ENCODE measurements at regions not wholly inside any gene's neighbourhood (a gene's known extent, or its start where the extent isn't known, plus 50 kb on each side); places are given as distances from the start of the nearest gene placed in this dataset.

DNA sequence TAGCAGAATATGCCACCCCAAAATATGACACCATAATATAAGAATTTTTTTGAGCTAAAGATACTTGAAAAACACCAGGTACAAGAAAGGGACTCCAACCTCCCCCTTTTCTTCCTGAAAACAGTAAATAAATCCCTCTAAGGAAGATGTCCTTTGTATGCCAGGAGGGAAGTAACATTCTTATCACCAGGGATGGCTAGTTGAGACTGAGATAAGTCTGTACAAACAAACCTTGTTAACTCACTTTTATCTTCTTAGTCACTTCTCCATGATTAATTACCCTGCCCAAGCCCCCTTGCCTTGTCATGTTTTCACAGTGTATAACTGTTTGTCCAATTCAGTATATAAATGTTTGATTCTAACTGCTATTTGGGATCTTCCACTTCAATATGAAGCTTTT, 888.0 kb downstream of the PCDH18 start:
- no peak for DNase-seq

DNA sequence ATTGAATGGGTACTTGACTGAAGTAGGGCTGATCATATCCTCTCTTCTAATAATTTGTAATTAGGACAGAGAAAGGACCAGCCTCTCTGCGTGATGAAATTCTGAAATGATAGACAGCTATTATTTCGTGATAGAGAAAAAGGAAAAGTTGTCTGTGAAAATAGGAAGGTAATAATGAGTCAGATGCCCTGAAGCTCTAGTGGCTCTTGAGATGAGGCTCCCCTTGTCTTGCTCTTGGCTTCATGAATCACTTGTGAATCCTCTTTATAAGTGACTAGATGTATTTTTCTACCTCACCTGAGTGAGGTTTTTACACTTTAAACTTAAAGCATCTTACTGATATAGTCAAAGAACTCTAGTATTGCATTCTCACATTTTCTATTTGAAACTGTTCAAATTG, 888.9 kb downstream of the PCDH18 start:
- no peak for DNase-seq

DNA sequence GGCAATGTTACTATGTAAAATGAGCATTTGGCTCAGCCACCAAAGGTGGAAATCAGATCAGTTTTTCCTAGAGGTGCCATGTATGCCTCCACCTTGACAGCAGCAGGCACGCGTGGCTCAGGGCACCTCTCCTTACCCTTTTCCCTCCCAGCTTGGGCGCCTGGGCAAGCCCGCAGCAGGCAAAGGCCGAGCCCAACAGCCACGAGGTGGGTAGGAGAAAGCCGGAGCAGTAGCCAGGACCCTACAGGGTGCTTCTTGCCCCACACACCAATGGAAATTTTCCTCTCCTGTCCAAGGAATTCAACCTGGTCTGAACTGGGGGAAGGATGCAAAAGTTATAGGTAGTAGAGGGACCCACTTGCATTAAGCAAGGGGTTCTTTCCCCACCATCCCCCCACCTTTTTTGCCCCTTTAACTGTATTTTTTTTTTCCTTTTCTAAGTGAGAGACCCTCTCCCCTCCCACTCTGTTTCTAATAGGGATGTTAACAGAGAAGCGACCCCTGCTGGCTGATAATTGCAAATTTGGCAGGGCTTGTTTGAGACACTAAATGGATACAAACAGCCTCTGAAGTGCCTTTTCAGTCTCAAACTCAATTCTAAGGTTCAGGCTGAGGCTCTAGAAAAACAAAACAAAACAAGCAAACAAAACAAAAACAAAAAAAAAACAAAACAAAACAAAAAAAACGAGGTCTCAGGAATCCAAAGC, 895.1 kb downstream of the PCDH18 start:
- no peak for DNase-seq

DNA sequence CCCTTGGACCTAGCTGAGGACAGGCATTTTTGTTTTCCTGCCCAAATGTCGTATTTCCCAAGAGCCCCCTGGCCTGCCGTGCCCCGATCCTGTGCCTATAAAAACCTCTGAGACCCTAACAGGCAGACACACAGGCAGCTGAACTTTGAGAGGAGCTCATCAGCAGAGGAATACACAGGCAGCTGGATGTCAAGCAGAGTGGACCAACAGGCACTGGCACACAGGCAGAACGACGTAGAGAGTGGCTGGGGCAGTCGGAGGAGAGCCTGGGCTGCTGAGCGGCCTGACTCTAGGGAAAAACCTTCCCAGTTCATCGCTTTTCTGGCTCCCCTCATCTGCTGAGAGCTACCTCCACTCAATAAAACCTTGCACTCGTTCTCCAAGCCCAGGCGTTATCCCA, 896.1 kb downstream of the PCDH18 start:
- no peak for DNase-seq

DNA sequence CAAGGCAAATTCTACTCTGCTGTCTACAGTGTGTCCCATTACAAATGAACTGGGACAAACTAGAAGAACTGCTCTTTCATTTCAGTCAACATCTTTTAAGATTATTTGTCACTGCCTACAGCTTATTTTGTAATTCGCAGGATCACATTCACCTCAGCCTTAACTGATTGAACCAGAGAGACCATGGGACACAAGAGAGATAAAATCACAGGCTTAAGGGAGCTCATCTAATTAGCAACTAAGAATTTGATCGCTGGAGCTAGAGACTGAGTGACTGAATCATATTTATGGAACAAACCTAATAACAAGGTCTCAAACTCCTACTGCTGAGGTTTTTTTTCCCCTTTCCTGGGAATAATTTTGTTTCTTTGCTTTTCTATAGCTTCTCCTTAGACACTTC, 898.2 kb downstream of the PCDH18 start:
- no peak for DNase-seq

DNA sequence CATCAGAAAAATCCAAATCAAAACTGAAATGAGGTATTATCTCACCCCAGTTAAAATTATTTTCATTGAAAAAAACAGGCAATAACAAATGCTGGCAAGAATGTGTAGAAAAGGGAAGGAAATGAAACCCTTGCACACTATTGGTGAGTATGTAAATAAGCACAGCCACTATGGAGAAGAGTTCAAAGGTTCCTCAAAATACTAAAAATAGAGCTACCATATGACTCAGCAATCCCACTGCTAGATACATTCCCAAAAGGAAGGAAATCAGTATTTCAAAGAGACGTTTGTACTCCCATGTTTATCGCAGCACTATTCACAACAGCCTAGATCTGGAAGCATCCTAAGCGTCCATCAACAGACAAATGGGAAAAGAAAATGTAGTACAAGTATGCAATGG, 932.4 kb downstream of the PCDH18 start:
- DNase-seq, result no peak

DNA sequence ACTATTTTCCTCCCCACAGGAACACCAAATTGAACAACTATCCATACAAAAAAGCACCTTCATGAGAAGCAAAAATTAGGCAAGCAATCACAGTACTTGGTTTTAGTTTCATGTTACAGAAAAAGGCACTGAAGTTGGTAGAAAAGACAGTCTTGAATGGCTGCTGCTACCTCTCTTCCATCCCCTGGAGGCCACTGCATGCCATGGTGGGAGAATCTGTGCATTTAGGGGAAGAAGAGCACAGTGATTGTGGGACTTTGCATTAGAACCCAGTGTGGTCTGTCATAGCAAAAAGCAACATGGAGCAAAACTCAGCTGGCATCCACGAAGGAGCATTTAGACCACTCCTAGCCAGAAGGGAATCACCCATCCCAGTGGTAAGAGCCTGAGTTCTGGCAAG, 941.9 kb downstream of the PCDH18 start:
- no peak for DNase-seq

DNA sequence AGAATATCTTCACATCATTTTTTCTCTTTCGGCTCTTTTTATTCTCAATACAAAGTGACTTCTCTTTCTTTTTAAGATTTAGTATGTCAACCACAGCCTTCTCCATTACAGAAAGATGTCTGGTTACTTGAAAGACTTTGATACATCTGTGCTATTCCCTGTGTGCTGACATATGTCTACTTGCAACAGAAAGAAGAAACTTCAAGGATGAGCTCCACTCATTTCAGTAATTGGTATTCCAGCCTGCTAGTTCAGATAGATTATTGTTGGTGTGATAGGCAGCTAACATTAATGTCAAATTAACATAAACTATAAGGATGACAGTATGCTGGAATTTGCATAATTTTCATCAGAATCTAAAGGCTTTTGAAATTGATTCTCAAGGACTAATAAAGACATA, 948.7 kb downstream of the PCDH18 start:
- no peak for DNase-seq

DNA sequence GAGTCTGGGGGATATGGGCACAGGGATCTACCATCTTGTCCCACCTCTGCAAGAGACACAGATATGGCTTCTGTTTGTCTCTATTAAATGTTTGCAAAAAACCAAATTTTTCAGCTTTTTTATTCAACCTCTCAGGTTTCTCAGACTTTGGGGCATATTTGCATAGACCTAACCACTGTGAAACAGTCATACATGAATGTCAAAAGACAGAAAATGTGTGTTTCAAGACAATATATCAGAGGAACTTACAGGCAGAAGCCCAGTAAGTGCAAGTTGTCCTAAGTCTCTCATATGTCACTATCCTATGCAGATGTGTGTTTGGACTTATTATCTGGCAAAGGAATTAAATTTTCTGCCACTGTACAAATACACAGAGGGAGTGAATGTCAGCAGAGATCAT, 951.2 kb downstream of the PCDH18 start:
- no peak for DNase-seq

DNA sequence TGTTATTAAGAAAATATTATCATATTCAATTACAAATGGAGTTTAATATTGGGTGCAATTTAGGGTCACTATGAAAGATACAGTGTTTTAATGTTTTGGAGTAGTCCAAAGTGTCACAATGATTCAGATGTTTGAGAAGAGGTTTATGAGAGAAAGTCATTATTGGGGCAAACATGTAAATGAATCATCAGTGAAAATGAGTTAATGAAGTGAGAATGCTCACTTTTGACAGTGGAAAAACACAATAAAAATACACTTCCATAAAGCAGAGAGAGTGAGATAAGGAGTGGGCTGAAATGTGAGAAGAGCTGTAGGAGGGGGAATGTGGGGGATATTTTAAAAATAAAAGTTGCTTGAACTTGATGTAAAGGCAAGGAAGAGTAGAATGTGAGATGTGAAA, 957.1 kb downstream of the PCDH18 start:
- DNase-seq, result no peak

DNA sequence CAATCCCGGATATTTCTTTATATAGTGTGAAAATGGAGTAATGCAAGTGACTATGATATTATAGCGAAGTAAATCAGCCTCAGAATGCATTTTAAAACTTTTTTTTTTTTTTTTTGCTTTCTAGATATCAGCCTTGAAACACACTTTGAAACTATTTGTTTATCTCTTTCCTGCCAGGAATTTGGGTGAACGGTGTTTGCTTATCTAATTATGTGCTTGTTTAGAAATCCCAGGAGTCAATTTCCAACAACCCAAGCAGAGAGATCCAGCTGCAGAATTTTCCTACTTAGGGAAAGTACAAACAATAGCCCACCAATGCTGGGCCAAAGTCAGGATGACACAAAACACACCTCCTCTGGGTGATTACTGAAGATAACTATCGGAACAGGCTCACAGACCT, 958.8 kb downstream of the PCDH18 start:
- DNase-seq, result no peak

DNA sequence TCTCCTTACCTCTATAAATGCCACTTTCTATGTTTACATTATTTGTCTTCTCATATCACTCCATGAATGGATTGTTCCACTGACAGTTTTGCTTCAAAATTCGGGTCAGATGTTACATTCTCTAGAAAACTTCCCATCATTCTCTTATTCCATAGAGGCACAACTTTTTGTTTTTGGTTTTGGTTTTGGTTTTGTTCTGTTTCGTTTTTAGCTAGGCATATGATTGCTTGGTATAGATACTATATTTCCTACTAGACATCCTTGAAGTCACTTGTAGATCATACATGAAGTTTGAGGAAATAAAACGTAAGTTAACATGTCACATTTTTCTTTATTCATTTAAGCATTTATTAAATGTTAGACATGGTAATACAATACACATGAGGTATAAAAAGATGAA, 961.0 kb downstream of the PCDH18 start:
- DNase-seq, result no peak

DNA sequence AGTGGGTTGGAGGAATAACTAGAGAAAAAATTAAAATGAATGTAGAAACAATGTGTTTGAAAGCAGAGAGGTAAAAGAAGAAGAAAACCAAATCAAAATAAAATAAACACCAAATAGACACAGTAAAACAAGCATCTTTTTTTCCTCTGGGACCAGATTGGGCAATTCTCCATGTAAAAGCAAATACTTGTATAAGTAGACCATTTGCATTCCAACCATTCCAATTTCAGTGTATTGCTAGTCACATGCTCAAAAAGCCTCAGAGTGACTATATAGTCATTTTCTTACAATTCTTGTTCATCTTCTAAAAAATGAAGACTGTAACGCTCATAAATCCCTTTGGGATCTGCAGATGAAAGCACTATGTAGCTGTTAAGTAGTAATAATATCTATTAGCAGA, 969.5 kb downstream of the PCDH18 start:
- DNase-seq, result no peak

DNA sequence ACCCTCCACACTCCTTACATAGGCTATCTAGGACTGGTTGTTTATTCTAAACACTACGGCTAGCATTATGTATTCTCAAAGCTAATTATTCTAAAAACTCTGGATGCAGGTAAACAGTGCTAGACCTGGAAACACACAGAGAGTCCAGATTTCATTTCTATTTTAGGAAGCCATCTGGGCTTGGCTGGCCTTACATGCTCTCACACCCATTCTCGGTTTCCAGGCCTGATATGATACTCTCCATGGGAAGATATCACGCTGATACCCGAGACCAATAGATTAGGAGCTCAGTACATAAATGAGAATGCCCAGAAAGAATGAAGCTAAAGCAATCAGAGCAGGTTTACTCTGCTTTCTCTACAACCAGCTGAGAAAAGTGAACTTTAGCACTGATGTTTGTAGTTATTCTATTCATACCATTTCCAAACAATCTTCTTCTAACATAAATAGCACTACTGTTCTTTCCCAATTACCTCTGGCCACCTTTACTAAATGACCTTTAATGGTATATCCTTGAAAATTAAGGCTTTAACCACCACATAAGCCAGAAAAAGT, 973.3 kb downstream of the PCDH18 start:
- DNase-seq, result no peak

DNA sequence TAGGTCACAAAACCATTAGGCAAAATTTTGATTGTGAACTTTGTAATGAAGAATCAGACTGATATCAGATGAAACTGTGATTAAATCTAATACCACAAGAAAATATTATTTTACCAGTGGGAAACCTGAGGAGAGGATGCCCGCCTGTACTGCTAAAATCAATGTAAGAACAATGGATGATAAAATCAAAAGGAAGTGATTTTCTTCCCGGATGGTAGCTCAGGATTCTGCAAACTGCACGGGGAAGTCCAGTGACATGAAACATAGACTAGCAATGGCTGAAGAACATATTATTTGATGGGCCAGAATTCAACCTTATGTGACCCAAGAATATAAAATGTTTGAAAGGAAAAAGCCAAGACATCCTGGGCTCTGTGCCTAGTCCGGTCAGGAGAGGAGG, 974.9 kb downstream of the PCDH18 start:
- no peak for DNase-seq

DNA sequence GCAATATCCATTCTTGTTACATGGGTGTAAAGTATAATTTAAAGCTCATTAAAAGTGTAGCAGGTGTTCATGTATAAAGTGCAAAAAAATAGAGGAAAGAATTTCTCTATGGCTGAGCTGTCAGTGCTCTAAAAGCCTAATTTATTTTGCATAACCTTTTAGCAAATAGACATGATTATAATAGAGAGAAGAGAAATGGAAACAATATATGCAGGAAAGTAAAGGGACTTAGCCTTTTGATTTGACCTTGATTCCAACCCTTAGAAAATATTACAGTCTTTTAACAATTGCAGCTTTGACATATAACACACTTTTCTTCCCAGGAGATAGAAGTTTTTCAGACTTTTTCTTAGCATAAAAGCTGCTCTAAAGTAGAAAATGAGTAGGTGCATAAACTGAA, 978.3 kb downstream of the PCDH18 start:
- DNase-seq, result no peak

DNA sequence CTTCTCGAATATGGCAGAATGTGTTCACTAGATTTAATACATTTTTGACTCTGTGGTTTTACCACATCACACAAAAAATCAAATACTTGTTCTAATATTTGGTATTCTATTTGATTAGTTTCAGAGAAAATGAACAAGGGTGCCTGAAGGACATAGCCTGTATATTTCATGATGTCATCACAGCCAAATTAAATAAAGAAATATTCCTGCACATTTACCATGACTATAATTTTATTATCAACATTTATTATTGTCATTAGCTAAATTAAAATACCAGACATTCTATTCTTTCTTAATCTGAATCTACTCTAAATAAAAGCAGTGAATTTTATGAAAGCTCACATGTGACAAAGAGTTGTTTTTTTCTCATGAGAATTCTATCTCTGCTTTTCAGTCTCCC, 980.5 kb downstream of the PCDH18 start:
- DNase-seq, result no peak

DNA sequence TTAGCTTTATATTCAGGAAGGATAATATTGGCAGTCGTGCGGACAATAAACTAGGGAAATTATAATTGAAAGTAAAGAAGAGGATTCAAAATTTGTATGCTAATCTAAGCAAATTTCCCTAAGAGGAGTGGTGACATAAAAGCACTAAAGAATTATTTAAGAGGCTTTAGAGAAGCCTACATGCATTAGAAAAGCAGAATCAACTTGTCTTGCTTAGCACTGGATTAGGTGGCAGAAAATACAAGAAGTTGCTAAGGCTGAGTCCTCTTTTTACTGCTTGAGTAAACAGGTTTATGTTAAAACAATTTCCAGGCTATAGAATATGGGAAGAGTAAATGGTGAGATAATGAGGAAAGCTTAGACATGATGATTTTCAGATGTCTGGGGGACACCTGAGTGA, 991.5 kb downstream of the PCDH18 start:
- DNase-seq, result no peak

DNA sequence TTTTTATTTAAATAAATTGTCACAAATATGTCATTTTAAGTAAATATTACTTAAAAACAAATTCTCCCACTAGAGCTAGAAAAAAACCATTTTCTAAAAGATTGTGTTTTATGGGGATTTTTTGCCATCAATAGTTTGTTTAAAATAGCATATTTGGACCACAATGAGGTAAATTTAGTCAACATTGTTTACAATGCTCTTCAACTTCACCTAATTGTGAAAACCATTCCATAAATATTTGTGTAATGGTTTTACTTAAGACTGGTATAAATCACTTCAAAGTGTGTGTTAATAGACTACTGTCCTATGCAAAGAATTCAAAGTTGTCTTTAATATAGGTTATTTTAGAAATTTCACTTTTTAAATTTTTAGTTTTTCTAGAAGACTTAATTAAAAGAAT, 1004.2 kb downstream of the PCDH18 start:
- DNase-seq, result no peak

DNA sequence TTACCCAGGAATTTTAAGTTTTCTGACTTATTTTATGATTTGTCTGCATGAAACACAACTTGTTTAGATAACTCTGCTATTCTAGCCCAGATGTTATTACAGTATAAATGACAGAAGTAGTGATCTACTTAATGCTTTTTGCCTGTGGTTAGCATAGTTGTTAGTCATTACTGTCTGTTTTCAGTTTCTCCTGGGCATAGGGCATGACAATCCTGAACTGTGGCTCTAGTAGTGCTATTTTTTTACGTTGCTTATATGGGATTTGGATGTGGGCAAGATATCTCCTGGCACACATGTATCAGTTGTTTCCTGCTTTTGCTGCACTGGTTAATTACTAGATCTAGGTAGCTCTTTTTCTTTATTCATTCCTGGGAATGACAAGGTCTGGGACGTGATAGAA, 1005.8 kb downstream of the PCDH18 start:
- no peak for DNase-seq

DNA sequence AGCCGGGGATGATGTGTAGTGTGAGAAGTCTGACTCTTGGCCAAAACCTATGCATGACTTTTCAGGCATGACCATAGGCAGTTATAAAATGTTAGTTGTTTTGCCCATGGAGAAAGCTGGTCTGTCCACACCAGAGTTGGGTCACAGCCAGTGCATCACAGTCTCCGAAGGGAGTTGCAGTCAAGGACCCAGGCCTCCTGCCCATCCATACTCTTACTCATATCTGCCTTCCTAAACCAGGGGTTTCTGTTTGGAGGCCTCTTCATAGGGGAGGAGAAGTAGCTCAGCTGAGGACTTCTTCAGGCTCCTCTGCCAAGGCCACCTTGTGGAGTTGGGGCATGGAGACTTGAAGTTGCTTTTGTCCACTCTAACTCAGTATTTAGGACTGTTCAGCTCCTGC, 1008.3 kb downstream of the PCDH18 start:
- no peak for DNase-seq

DNA sequence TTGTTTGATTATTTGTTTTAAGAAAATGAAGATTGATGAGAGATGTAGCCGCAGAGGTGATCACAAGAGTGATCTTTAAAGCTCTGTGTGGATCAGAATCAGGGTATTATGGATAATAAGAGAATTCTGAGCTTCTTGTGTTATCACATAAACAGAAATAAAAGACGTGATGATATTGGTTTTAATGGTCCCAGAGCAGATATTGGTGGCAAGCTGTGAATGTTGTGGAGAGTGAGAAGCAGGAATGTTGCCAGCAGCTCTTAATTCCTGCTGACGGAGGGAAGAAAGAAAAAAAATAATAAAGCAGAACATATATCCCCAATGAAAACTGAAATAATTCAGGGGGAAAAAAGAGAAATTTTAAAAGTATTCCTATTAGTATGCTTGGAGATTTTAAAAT, 1015.9 kb downstream of the PCDH18 start:
- no peak for DNase-seq

DNA sequence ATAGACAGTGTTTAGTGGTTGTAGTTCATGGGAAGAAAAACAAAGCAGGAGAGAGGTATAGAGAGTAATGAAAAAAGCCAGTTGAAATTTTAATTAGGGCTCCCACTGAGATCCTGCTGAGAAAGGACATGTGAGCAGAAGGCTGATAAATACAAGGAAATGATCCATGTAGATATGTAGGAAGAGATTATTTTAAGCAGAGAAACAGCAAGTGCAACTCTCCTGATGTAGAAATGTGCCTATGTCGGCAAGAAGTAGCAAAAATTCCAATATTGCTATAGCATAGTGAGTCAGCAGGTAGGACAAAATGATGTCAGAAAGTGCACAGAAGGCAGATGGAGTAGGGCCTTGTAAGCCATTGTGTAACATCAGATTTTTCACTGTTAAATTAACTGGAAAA, 1027.3 kb downstream of the PCDH18 start:
- DNase-seq, result no peak

DNA sequence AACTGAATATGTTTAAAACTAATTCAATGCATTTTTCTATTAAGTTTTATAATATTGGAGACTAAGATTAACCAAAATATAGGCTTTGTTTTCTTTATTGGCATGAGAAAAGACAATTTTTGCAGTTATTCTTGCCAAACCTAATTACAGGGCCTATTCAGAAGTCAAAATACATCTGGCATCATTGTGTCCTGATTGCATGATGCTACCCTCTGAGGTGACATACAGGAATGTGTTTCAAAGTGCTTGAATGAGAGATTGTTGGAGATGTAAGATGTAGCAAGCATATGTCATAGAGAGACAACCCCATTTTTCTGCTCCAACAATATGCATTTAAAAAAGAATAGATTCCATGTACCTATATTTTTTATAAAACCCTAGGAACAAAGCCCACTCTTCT, 1036.4 kb downstream of the PCDH18 start:
- no peak for DNase-seq

DNA sequence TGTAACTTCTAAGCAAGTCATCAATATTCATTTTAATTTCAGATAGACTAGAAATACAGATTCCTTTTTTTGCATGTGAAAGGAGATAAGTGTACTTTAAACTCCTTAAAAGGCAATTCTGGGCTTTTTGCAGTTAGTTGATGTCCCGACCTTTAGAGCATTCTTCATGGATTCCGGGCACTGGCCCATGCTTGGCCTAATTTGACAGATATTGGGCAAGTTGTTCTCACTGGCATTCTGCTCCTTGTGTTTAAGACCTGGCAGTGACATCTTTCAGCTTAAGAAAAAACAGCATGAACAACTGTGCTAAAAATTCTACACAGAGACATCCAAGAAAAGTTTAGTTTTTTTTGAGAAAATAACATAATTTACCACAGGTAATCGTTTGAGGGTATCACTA, 1037.2 kb downstream of the PCDH18 start:
- DNase-seq, result no peak

DNA sequence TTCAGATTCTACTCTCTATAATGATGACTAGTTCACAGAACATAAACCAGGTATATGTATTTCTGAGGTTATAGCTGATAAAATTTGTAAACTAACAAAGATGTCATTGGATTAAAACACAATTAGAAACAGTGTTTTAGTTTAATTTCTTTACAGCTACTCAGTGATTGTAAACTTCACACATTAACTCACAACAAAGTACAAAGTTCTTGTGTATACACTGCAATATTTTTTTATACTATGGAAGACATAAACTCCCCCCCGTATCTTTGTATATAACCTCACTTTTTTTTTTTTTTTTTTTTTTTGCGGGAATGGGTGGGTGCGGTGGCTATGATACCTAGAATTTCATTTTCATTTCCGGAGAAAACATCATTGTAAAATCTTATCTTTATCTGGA, 1043.2 kb downstream of the PCDH18 start:
- no peak for DNase-seq
